NCI-H748 (cell line): ENCODE measurements at regions not wholly inside any gene's neighbourhood (a gene's known extent, or its start where the extent isn't known, plus 50 kb on each side); places are given as distances from the start of the nearest gene placed in this dataset.

ENCODE experiments used
- DNase-seq: peaks from one replicate; lab custom pipeline; 2025; ENCODE audit not compliant: unreplicated experiment; lab: John Stamatoyannopoulos, UW

DNA sequence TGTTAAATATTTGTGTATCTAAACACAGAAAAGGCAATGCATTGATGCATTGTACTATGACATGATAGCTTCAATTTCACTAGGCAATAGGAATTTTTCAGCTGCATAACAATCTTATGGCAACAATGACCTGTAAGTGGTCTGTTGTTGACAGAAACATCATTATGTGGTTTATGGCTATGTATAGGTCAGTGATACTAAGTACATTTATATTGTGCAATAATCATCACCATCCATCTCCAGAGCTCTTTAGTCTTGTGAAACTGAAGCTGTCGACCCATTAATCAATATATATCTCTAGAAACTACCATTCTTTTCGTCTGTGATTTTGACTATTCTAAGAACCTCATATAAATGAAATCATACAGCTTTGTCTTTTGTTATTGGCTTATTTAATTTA, 200.1 kb upstream of the ZNF717 start:
- DNase-seq: peak; percentile 0

DNA sequence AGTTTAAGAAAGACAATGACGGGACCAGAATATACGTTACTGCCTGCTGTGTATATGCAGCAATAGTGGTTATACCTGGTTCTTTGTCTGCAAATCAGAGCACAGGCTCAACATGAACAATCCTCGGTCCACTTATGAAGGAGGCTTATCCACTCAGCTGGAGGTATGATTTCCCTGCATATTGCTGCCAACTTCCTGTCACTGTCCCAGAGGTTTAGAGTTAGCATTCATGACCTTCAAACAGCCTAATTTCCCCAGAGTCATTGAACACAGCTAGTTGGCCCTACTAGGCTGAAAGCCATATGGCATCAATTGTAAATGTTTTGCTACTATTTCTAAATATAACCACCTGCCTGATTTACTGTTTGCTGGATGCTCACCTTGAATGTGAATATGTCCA, 224.9 kb upstream of the ZNF717 start:
- DNase-seq: peak; percentile 10

DNA sequence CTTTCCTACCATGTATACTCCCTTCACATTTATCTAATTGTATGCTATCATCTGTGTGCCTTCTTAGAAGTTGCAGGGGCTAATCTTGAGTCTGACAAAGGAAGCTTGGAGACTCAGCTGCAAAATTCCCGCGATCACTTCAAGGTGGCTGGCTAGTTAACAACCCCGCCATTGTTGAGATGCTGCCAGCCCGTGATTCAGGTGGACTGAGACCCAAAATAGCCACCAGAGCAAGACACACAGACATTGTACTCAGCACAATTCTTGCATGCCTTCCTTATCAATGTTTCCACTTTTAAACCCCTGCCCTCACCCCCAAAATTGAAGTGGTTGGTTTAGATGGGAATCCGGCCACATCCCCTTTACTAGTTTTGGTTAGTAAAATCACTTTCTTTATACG, 225.8 kb upstream of the ZNF717 start:
- DNase-seq: no peak

DNA sequence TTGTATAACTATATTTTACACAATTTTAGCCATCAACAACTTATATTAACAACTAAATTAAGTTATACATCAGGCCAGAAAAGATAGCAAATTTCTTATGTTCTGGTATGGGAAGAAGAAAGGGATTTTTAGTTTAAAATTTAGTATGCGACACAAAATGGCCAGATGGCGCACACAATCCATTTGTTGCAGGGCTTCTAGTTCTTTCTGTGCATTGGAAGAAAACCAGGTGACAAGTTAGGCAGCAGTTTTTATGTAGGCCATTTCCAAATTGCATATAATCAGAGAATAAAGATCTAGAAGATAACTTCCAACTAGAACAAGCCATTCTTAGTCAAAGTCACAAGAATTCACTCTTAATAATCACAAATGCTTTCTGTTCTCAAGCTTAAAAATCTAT, 230.1 kb upstream of the ZNF717 start:
- no peak for DNase-seq

DNA sequence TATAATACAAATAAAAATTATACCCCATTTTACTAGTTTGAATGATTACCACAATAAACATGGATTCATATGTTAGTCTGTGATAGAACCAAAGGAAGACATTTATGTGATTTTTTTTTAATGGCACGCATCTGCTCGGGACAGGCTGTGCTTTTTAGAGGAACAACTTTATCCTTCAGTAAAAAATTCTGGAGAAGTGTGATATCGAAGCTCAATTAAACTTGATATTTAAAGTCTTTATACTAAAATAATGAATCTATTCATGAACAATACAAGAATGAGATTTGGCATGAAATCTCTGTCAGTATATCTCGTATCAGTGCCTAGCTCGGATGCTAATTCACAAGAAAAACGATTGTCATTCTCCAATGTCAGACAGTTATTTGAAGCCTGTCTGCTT, 230.8 kb upstream of the ZNF717 start:
- DNase-seq: no peak

DNA sequence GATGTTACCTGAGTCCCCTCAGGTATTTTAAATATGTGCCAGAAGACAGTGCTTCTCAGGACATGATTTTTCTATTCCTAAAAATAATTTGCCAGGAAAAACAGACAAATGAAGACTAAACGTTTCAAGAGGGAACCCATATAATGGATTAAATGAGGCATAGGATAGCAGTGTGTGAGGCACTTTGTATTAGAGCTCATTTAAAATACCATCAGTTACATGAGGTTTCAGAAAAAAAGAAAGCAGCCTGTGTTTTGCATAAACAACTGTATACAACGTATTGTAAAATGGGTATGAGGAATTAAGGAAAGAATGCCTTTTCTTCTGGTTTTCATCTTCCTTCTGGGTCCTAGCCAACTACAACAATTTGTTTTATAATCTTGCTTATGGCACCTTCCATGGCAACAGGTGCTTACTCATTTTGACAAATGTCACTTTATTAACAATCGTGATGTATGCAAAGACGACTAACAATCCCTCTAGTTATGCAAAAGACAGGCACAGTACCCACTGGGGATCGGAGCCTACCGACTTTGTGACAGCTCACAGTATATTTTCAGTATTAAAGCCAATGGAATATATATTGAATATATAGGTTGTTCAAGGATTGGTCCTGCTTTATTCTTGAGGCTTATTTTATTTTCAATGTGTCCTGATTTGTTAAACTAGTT, 231.6 kb upstream of the ZNF717 start:
- no peak for DNase-seq

DNA sequence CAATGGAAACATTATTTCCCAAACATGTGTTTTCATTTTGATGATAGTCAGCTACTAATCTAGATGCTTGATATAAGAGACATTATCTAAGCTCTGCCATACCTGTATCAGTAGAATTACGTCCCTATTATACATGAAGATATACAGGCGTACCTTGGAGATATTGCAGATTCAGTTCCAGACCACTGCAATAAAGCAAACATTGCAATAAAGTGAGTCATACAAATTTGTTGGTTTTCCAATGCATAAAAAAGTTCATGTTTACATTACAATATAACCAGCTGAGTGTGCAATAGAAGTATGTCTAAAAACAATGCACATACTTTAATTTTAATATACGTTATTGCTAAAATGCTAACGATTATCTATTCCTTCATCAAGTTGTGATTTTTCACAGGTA, 236.0 kb upstream of the ZNF717 start:
- no peak for DNase-seq

DNA sequence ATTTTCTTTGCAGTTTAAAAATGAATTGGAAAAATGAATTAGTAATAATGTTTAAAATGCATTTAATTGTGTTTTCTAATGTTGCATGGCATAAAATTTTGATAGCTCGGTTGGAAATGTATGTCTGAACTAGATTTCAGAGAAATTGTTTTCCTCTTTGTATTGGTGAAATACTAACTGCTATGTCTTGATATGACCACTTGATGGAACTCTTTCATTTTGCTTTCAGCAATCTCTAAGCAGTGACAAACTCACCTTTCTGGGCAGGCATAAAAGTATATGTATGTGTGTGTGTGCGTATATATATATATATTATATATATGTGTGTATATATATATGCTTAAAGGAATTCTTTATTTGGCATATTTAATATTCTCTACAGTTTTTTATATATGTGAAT, 239.3 kb upstream of the ZNF717 start:
- peak; percentile 31 for DNase-seq

DNA sequence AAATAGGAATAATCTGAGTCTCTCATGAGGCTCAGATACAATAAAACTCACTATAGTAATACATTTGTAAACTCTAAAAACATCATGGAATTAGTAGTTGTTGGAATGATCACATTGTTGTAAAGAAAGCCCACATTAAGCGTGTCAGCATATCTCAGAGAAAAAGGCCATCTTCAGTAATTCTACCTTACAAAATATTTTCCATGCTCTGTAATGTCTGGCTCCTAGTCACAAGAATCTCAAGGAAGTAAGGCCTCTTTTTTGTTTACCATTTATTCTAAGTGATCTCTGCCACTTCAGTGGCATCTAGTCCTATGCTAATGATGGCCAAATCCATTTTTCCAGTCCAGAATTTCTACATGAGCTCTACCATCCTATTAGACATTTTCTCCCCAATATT, 240.2 kb upstream of the ZNF717 start:
- no peak for DNase-seq

DNA sequence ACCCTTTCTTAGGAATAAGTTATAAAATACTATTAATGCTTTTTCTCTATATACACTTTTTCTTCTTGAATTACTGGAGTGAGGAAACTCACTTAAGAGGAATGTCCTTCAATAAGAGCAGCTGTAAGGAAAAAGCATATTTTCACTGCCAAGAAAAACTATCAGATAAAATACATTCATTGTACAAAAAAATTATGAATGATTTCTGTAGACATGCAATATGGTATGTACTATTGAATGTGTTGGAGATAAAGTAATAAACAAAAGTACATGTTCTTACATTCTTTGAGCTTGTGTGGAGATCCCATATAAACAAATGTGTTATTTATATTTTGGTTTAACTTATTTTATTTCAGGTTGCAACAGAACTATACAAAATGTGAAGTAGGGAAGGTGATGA, 241.0 kb upstream of the ZNF717 start:
- DNase-seq: no peak

DNA sequence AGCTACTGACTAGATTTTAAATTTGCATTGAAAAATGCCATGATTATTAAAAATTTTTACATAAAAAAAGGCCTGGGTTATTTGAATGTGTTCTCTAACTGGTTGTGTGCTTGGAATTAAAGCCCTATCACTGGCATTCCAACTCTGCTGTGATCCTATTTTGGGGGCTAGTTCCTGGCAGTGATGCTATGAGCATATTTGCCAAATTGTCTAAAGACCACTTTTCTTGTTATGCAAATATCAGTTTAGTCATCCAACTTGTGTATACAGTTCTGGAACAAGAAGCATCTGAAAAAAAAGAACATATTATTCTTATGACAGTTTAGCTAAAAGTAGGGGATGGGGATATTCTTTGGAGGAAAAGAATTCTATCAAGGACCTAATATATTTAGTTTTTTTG, 243.4 kb upstream of the ZNF717 start:
- DNase-seq: no peak

DNA sequence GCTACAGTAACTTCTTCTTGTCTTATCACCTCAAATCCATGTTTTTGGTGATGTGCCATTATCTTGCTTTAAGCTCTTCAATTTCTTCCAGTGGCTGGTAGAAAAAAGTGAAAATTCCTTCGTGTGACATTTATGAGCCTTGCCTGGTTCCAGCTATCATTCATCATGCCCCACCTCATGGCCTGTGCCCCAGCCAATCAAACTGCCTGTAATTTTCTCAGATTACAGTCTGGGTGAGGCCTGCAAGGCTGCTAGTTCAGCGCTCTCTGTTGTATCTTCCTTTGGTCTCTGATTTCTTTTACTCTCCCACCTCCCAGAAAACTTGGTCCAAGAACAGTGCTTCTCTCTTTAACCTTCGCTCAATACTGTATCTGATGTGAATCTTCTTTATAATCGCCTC, 249.3 kb upstream of the ZNF717 start:
- DNase-seq: no peak

DNA sequence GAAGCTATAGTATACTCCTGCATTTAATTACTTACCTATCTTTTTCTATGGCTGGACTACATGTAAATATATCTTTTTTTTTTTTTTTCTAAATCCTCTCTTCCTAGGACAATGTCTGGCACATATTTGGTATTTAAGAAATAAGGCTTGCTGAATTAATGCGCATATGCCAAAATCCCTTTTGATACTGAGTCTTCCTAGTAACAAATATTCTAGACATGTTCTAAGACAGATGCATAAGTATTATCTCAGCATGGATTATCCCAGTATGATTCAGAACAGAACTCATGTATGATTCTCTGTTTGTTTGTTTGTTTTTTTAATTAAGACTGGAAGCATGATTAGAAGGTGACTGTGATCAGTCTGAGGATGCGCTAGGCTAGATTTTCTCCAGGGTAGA, 249.8 kb upstream of the ZNF717 start:
- DNase-seq: no peak

DNA sequence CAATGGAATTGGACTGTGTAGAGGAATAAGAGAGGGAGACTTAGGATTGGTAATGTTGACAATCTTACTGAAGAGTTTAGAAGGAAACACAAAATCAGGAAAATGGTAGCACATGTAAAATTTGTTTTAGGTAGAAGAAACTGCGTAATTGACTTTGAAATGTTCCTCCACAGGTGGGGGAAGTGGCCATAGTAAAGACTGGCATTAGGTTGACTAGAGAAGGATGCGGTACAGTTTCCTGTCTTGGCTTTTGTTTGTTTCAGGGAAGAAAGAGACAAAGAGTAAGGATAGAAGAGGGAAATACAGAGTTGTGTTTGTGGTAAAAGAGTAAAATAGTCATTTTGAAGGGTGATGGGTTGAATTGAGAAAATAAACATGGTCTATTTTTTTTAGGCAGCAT, 253.6 kb upstream of the ZNF717 start:
- no peak for DNase-seq

DNA sequence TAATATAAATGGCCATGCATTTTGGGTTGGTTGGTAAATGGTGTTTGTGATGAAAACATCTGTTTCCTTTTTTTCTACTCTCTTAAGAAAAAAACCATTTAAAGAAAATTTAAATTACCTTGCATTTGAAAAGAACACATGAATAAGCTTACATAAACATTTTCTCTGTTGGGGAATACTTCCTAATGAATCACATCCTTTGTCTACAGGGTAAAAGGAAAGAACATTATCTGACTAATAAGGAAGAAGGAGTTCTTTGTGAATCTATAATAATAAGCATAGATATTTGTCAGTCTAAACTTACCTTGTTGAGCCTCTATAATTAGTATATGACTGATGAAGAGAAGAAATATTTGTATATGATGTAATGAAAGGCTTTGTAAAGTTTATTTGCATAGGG, 254.1 kb upstream of the ZNF717 start:
- DNase-seq: no peak

DNA sequence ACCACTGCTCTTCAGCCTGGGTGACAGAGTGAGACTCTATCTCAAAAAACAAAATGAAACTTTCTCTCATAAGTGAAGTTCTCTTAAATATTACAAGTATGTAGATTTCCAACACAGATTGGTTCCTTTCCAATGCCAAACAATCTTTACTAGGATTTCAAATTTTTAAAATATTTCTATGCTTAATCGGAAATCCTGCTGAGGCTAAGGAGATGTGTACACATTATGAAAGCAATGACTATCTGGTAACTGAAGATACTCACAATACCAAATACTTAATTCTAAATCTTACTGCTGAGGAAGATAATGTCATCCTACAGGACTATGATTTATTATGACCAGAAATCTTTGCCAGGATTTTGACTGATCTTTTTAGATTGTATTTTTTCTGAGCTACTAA, 255.6 kb upstream of the ZNF717 start:
- no peak for DNase-seq

DNA sequence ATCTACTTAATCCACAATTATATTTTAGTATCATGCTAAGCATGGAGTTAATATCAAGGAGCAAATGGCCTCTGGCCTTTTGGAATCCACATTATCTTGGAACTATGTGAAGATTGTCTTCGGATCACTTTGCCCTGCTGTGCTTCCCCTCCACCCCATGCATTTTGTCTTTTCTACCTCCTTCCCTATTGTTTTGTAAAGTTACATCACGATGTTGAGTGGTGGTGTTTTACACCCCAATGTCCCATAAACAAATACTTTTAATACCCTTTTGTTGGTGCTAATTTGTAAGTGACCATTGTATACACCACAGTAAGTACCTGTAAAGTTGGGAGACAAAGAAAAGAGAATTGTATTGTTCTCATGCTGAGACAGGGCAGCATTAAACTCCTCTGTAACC, 258.4 kb upstream of the ZNF717 start:
- no peak for DNase-seq

DNA sequence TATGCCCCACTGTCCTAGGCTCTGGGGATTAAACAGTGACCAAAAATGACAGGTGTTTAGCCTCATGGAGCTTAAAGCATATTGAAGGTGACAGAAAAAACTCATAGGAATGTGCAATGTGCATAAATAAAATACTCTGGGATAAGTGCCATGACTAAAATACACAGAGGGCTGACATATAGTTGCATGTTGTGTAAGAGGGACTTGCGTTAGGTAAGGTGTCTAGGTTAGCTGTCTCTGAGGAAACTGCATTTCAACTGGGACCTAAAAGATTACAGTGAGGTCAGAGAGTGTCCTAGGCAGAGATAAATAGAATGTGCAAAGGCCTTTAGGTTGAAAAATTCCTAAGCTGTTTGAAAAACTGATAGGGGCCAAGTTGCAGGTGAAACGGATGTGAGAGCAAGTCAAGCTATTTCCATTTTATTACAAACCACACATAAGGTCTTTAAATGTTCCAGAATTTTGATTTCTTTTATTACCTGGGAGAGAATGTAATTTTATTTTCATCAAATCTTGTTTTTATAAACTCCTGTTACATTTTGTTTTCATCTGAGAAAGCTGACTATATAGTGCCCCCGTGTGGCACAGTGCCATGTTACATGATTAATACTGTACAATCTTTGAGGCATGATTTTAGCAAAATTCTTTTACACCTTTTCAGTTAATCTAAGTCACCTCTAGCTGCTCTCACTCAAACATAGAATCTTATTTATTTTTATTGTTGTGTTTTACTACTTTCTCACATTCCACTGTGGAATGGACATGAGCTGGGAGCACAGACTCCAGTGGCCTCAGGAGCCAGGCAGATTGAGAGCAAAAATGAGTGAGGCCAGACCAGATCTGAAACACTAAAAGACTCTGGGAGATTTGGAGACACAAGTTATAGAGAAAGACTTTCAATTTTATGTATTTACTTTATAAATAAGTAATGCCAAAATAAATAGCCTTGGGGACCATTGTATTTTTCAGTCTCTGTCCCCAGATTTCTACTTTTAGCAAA, 259.6 kb upstream of the ZNF717 start:
- peak; percentile 10 for DNase-seq

DNA sequence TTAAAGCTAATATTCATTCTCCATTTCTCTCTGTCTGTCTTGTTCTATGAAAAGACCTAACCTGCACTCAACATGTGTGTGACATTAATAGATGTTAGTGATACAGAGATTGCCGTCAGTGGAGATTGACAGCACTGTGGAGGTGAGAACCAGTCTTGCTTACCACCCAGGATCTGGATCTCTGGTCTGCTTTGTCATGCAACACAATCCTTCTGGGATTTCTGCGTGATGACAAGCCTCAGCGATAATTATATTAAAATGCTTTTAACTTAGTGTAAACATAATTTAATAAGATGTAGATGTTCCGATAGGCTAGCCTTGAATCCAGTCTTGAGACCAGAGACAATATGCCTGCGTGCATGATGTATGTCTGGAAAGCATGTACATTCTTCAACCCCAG, 262.0 kb upstream of the ZNF717 start:
- DNase-seq: no peak

DNA sequence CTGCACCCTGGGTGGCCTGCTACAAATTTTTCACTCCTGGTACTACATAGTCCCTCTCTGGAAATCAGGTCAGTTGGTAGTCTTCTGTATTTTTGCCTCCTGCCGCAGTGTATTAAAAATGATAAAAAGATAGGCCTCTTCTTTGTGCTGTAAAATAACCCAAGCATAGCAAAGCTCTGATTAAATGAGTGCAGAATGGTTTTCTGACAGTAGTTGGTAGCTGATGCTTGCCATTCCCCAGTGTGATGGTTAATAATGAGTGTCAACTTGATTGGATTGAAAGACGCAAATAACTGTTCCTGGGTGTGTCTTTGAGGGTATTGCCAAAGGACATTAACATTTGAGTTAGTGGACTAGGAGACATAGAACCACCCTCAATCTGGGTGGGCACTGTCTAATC, 264.4 kb upstream of the ZNF717 start:
- no peak for DNase-seq

DNA sequence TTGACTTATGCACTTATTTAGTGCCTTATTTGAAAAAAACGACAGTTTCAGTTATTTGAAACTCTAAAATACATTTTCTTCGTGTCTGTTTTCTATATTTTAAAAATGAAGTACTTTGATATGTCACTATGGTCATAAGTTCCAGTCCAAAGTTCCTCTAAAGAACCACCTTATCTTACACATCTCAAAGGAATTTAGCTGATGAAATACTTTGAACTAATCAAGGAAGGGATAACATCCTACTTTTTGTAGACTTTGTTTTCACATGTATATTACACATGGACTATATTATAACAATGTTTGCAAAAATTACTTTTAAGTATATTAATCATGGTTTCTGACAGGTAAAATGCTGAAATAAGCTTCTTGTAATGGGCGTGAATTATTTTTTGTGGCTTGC, 265.8 kb upstream of the ZNF717 start:
- DNase-seq: no peak

DNA sequence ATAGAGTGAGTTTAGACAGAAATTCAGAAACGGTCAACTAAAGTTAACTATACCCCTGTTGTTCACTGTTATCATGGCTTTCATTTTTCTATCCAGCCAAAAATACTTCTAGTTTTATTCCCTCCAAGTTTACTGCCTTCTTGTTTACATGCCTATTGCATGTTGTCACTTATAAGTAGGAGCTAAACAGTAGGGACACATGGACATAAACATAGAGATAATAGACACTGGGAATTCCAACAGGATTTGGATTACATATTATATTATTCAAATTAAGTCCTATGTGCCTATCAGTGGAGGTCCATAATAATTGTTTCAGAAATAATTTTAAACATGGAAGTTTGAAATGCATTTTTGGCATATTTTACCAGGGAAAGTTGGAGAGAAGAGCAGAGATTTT, 269.1 kb upstream of the ZNF717 start:
- no peak for DNase-seq

DNA sequence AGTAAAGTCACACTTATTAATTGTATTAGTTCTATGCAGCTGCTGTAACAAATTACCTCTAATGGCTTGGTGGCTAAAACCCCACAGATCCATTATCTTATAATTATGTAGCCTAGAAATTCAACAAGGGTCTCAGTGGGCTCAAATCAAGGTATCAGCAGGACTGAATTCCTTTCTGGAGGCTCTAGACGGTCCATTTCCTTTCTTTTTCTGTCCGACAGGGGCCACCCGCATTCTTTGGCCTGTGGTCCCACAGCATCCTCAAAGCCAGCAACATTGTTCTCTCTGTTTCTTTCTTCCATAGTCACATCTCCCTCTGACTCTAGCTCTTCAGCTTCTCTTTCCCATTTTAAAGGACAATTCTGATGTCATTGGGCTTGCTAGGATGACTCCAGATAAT, 276.3 kb upstream of the ZNF717 start:
- DNase-seq: no peak
